HCT116 (cell line): ENCODE measurements at regions not wholly inside any gene's neighbourhood (a gene's known extent, or its start where the extent isn't known, plus 50 kb on each side); places are given as distances from the start of the nearest gene placed in this dataset.

Source experiments
- CTCF ChIP-seq, 3 experiments: fragments of 200-600 bp in 1 of 3; sonication (generic) in 1 of 3; IDR thresholded peaks in 2 of 3; conservative IDR thresholded peaks in 1 of 3; 2 replicates each; pipeline ENCODE4 v1.5.1; 2012 to 2017; ENCODE audit warnings: low read depth in 2 of 3, low read length in 2 of 3, antibody characterized with exemption in 1 of 3, borderline replicate concordance in 1 of 3, control low read depth in 1 of 3, mild to moderate bottlenecking in 1 of 3, mixed read lengths in 1 of 3, mixed run types in 1 of 3, moderate library complexity in 1 of 3; ENCODE audit not compliant: insufficient read depth in 1 of 3
- EGR1 ChIP-seq: IDR thresholded peaks from 2 replicates; pipeline ENCODE4 v1.6.1; 2012; ENCODE audit warnings: low read depth
- MAX ChIP-seq: IDR thresholded peaks from 2 replicates; pipeline ENCODE4 v1.6.1; 2012
- POLR2AphosphoS5 ChIP-seq: IDR thresholded peaks from 2 replicates; pipeline ENCODE4 v1.6.1; 2011; ENCODE audit warnings: mild to moderate bottlenecking, low read depth, low read length, moderate library complexity
- RAD21 ChIP-seq: IDR thresholded peaks from 2 replicates; pipeline ENCODE4 v1.6.1; 2012; ENCODE audit warnings: low read depth, mild to moderate bottlenecking
- ZNF274 ChIP-seq: fragments of 200-500 bp; sonication (Bioruptor generic); IDR thresholded peaks from 2 replicates; pipeline ENCODE4 v1.6.1; 2014; ENCODE audit warnings: mild to moderate bottlenecking, low read depth, low read length, inconsistent platforms

- TF ChIP-seq CTCF (IDR thresholded peaks at IDR 0.05 in 2 of 3, conservative IDR thresholded peaks at IDR 0.05 in 1 of 3; ENCODE audit: borderline replicate concordance in 1 of 3, insufficient read depth in 1 of 3, low read depth in 2 of 3, low read length in 2 of 3), result no peak
- no peak for TF ChIP-seq RAD21
- TF ChIP-seq POLR2AphosphoS5, result no peak
- TF ChIP-seq ZNF274, result no peak
- TF ChIP-seq EGR1, result no peak
- TF ChIP-seq MAX, result no peak
Measured at GRCh38 chr18:78422336-78422735, 557.3 kb upstream of the SALL3 start.
